ENCODE measurements at regions not wholly inside any gene's neighbourhood (a gene's known extent, or its start where the extent isn't known, plus 50 kb on each side); places are given as distances from the start of the nearest gene placed in this dataset.
"Not testable (repeated sequence)": the region's sequence is repeated elsewhere in the genome, so short reads cannot be mapped to it uniquely, and the experiment has no call there.

DNA sequence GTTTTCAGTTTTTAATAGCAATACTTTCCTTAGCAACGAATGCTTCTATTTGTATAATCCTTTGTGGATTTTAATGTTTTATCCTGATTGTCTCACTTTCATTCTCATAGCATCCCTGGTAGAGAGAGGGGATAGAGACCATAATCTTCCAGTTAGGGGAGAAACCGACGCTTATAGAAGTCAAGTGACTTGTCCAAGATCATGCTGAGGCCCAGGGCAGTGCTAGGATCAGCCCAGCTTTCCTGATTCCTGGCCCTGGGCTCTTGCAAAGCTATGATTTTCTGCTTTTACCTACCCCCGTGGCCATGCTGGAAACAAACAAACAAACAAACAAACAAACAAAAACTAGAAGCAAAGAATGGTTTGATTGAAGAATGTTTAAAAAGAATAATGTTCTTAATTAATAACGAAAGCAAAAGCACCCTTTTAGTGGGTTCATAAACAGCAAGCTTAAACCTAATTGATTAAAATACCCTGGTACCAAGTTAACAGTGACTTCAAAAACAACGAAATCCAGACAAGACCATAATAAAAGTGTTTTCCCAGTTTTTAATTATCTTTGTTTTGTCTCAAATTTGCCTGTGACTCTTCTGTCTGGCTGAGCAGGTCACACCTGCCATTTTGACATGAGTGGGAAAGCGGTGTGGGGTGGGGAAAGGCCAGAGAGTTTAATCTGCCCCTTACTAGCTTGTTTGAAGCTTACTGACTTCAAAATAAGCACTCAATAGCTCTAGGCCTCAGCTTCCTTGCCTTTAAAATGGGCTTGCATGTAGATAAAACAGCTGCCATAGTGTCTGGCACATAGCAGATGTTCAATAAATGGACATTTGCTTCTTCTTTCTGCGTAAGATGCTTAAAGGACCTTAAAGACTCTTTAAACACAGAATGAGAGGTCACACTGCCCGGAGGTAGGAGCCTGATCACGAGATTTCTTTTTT lies 116.6 kb upstream of the MYCN start:
- H3K27ac Mint-ChIP-seq: no peak overlapping the region
- ATAC-seq (replicated peaks): no peak
- peaks cover 11 to 18% of the 10 kb centered on the region in 2 donors for H3K27me3 Mint-ChIP-seq
- DNase-seq: no peak
- H3K4me3 Mint-ChIP-seq: no peak overlapping the region
- no peaks in the 10 kb centered on the region for H3K4me1 Mint-ChIP-seq
- no peaks in the 10 kb centered on the region for H3K36me3 Mint-ChIP-seq
- no peaks in the 10 kb centered on the region for H3K9me3 Mint-ChIP-seq

DNA sequence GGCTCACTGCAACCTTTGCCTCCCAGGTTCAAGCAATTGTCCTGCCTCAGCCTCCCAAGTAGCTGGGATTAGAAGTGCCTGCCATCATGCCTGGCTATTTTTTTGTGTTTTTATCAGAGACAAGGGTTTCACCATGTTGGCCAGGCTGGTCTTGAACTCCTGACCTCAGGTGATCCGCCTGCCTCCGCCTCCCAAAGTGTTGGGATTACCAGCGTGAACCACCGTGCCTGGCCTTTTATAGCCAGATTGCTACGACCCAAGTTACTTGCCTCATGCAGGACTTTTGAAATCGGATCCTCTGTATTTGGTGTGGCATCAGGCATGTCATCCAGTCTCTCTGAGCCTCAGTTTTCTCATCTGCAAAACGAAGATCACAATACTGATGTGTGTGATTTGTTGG lies 115.9 kb upstream of the MYCN start:
- DNase-seq; H3K4me3 Mint-ChIP-seq; H3K9me3 Mint-ChIP-seq; H3K27ac Mint-ChIP-seq; H3K4me1 Mint-ChIP-seq; H3K36me3 Mint-ChIP-seq; ATAC-seq (replicated peaks): not testable (repeated sequence)
- peaks cover 7 to 11% of the 10 kb centered on the region in 2 donors for H3K27me3 Mint-ChIP-seq

DNA sequence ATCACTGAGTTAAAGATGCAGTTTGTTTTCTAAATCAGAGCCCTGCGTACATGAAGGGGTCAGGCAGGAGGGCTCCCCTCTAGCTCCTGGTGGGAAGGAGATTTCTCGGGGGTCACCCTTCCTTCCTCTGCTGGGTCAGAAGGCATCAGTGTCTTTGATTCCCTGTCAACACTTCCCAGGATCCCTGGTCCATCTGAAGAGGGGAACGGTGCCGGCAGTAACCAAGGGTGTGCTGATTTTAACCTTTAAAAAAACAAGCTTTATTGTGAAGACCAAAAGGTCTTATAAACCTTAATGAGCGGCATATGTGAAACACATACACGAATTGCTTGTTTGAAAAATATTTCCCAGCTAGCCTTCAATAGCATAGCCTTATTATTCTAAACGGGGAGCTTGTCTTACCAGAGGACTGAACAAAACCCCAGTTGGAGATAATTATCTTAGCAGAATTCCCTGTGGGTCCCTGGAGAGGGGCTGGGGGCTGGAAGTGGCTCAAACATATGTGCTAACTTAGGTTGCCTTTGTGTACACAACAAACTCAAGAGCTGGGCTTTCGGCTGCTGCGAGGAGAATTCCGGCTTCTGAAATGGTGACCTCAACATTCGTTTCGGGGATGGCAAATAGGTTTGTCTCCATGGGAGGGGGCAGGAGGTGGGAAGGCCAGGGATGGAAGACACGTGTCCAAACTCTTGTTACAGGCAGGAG lies 114.9 kb upstream of the MYCN start:
- H3K4me3 Mint-ChIP-seq: no peak overlapping the region
- H3K9me3 Mint-ChIP-seq: peaks cover 0 to 2% of the 10 kb centered on the region in 2 donors
- ATAC-seq (replicated peaks): no peak
- DNase-seq: no peak
- no peaks in the 10 kb centered on the region for H3K4me1 Mint-ChIP-seq
- no peaks in the 10 kb centered on the region for H3K36me3 Mint-ChIP-seq
- H3K27me3 Mint-ChIP-seq: peaks cover under 1 to 2% of the 10 kb centered on the region in 2 donors
- H3K27ac Mint-ChIP-seq: no peak overlapping the region

DNA sequence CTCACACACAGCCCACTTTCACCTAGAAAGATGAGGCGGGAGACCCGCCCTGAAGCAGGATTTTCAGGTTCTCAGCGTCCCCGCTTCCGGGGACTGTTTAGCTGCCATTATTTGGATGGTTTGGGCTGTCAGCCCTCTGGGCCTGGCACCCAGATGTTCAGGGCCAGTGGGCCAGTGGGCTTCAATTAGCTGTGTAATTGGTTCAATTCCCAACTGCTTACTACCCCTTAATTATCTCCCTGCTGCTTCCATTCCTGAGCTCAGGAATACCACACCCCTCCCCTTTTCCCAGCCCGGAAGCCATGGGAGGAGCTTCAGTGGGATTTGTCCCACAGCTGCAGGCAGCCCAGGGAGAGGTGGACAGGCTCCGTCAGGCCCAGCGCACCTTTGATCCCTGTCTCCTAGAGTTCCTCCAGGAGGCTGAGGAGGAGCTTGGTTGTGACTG lies 114.1 kb upstream of the MYCN start:
- no peaks in the 10 kb centered on the region for H3K4me1 Mint-ChIP-seq
- H3K36me3 Mint-ChIP-seq: no peaks in the 10 kb centered on the region
- no peak for DNase-seq
- H3K27ac Mint-ChIP-seq: no peak overlapping the region
- H3K9me3 Mint-ChIP-seq: peaks cover 0 to 2% of the 10 kb centered on the region in 2 donors
- ATAC-seq (replicated peaks): no peak
- H3K27me3 Mint-ChIP-seq: no peaks in the 10 kb centered on the region
- H3K4me3 Mint-ChIP-seq: no peak overlapping the region

DNA sequence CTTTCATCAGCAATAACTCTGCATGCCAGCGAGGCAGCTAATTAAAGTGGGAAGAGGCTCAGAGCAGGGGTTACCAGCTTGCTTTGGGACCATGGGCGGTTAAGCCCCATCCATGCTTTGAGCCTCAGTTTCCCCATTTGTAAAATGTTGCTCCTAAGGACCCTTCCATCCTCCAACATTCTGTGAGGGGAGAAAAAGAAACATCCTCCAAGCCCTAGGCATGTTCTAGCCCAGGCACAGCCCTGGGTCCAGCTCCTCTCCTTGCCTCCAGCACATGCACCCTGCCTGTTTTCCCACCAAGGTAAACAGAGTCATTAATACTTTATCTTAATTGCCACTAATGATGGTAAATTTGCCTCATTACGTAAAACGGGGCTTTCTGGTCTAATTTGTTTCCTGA lies 113.3 kb upstream of the MYCN start:
- no peak for ATAC-seq (replicated peaks)
- H3K4me3 Mint-ChIP-seq: no peak overlapping the region

DNA sequence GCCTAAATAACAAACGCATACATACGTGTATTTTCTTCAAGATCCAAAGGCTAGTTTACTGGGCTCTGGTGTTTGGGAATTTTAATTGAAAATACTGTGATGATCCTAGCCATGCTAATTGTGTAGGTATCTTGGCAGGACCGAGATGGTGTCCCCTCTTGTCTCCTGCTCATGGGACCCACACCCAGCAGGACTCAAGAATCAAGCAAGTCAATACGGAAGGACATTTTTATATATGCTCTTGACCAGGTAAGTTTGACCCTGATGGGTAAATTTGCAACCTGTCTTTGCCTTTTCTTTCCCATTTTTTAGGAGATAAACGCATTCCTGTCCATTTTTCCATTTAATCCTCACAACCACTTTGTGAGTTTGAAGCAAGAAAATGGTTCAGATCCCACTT lies 111.8 kb upstream of the MYCN start:
- ATAC-seq (replicated peaks): no peak
- Mint-ChIP-seq H3K27ac (no peak overlapping the region), H3K36me3 (no peaks in the 10 kb centered on the region)

More for the DNA sequence above, 113.3 kb upstream of the MYCN start:
- no peak for DNase-seq
- Mint-ChIP-seq H3K4me1 (no peaks in the 10 kb centered on the region), H3K9me3 (peaks cover 0 to 2% of the 10 kb centered on the region in 2 donors), H3K36me3 (no peaks in the 10 kb centered on the region), H3K27ac (no peak overlapping the region), H3K27me3 (no peaks in the 10 kb centered on the region)

DNA sequence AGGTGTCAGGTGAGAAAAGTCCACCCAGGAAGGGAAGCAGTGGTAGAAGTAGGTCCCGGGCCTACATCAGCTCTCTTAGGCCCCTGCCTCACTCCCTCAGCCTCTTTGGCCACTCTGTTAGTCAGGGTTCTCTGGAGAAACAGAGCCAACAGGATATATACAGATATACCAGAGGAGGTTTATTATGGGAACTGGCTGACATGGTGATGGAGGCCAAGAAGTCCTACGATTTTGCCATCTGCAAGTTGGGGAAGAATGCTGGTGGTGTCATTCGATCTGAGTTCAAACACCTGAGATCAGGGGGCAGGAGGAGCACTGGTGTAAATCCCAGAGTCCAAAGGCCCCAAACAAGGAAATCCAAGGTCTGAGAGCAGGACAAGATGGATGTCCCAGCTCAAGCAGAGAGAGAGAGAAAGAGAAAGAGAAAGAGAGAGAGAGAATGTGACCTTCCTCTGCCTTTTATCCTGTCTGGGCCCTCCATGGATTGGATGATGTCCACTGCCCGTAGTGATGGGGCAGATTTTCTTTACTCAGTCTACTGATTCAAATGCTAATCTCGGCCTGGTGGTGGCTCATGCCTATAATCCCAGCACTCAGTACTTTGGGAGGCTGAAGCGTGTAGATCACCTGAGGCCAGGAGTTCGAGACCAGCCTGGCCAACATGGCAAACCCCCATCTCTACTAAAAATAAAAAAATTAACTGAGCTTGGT lies 111.1 kb upstream of the MYCN start:
- H3K9me3 Mint-ChIP-seq: peaks cover 0 to 2% of the 10 kb centered on the region in 2 donors
- no peaks in the 10 kb centered on the region for H3K36me3 Mint-ChIP-seq
- ATAC-seq (replicated peaks) (no peak), DNase-seq (no peak)
- no peaks in the 10 kb centered on the region for H3K27me3 Mint-ChIP-seq
- no peaks in the 10 kb centered on the region for H3K4me1 Mint-ChIP-seq
- no peak overlapping the region for H3K27ac Mint-ChIP-seq
- no peak overlapping the region for H3K4me3 Mint-ChIP-seq

More for the DNA sequence above, 111.8 kb upstream of the MYCN start:
- no peak for DNase-seq
- H3K4me3 Mint-ChIP-seq: no peak overlapping the region
- no peaks in the 10 kb centered on the region for H3K27me3 Mint-ChIP-seq
- H3K9me3 Mint-ChIP-seq: peaks cover 0 to 2% of the 10 kb centered on the region in 2 donors
- H3K4me1 Mint-ChIP-seq: no peaks in the 10 kb centered on the region

DNA sequence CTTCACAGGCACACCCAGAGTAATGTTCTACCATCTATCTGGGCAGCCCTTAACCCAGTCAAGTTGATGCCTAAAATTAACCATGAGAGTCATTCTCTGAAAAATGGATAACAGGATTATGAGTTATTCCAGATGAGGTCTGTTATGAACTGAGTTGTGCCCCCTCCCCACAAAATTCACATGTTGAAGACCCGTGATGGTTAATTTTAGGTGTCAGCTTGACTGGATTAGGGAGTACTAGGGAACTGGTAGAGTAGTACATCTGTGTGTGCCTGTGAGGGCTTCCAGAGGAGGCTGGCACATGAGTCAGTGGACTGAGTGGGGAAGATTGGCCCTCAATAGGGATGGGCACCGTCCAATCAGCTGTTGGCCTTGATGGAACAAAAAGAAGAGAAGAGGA lies 110.4 kb upstream of the MYCN start:
- no peaks in the 10 kb centered on the region for H3K36me3 Mint-ChIP-seq

DNA sequence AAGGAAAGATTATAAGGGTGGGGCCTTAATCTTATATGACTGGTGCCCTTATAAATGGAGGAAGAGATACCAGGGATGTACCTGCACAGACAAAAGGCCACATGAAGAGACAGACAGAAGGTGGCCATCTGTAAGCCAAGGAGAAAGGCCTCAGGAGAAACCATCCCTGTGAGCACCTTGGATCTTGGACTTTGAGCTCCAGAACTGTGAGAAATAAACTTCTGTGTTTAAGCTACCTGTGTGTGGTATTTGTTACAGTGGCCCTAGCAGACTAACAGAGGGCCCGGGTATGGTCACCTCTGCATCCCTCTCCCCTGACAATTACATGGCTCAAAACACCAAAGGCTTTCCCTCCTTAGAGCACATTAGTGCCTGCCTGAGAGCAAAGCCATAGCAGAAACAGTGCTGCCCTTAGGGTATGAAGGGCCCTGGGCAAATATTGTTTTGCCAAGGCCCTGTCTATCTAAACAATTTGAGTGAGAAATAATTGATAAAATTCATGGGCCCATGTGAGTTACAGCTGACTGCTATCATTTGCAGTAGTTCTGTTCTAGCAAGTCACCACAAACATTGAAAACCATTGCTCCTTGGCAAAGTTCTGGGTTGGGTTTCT lies 109.3 kb upstream of the MYCN start:
- H3K4me3 Mint-ChIP-seq: no peak overlapping the region
- H3K27me3 Mint-ChIP-seq: no peaks in the 10 kb centered on the region
- no peaks in the 10 kb centered on the region for H3K4me1 Mint-ChIP-seq
- DNase-seq (no peak), ATAC-seq (replicated peaks) (no peak)
- H3K27ac Mint-ChIP-seq: no peak overlapping the region
- H3K9me3 Mint-ChIP-seq: peaks cover 0 to 6% of the 10 kb centered on the region in 2 donors
- H3K36me3 Mint-ChIP-seq: no peaks in the 10 kb centered on the region

More for the DNA sequence above, 110.4 kb upstream of the MYCN start:
- peaks cover 0 to 4% of the 10 kb centered on the region in 2 donors for H3K9me3 Mint-ChIP-seq
- H3K27ac Mint-ChIP-seq: no peak overlapping the region
- H3K4me1 Mint-ChIP-seq: no peaks in the 10 kb centered on the region
- no peaks in the 10 kb centered on the region for H3K27me3 Mint-ChIP-seq
- no peak for ATAC-seq (replicated peaks)
- no peak for DNase-seq
- H3K4me3 Mint-ChIP-seq: no peak overlapping the region

DNA sequence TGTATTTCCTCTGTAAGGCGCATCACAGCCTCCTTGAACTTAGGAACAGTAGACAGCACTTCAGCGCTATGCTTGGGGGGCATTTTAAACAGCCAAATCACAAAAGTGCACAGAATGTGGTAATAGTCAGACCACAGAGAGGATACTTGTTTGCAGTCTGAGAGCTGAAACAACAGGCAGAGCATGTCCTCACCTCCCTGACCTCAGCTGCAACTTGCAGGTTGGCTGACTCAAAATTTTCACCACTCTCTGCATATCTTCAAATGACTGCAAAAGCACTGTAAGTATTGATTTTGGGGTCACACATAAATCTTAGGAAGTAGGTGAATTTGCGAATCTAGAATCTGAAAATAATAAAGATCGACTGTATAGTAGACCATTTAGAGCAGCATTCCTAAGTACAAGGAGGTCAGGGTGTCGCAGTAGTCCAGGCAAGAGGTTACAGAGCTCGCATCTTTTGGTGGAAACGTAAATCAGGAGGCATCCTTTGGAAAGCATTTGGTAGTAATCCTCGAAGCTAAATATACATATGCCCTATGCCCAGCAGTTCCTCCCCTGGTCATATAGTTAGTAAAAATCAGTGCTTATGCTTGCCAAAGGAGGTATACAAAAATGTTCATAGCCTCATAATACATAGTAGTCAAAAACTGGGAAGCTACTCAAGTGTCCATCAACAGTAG lies 108.2 kb upstream of the MYCN start:
- Mint-ChIP-seq H3K9me3 (peaks cover 0 to 6% of the 10 kb centered on the region in 2 donors), H3K4me3 (no peak overlapping the region), H3K27me3 (no peaks in the 10 kb centered on the region), H3K27ac (no peak overlapping the region), H3K4me1 (no peaks in the 10 kb centered on the region), H3K36me3 (no peaks in the 10 kb centered on the region)
- DNase-seq (no peak), ATAC-seq (replicated peaks) (no peak)

DNA sequence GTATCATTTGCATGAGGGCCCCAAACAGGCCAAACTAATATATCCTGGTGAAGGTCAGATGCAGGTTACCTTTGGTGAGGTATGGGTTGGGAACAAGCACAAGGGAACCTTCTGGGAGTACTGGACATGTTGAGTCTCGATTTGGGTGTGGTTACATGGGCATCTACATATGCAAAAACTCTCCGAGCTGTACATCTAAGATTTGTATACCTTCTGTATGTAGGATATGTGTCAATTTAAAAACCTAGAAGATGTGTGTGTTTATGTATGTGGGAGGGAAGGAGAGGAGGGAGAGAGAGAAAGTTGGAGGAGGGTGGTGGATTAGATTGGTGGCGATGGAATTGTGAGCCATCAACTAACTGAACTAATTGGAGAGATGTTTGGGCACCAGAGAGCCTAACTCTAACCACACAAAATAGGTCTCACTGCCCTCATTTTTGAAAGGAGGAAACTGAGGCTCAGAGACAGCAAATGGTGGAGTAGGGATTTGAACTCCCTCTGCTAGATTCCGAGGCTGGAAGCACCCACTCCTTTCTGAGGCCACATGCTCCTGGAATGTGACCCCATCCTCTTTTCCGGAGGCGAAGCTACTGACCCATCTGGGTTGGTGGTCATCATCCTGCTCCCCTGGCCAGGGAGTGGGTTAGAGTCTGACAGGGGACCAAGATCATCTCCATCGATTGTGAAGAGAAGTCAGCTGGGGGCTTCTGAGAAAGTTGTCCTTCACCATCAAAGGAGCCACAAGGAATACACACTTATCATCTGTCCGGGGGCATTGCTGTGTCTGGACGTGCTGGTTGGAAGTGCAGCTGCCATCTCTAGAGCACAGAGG lies 107.3 kb upstream of the MYCN start:
- no peaks in the 10 kb centered on the region for H3K4me1 Mint-ChIP-seq

DNA sequence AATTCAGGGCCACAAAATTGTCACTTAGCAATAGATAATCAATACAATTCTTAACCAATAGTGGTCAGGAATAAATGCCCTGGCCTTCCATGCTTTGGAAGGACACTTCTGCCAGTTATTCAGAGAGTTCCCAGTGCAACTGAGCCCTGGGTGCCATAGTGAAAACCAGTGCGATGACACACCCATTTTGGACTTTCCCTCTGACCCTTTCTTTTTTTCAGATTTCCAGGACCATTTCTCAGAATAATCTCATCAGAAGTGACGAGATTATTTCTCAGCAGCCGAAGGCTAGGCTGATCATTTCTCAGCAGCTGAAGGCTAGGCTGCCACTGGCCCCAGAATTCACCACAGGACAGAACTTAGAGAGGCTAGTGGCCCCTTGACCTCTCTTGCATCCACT lies 106.6 kb upstream of the MYCN start:
- Mint-ChIP-seq H3K4me3 (no peak overlapping the region), H3K36me3 (no peaks in the 10 kb centered on the region), H3K4me1 (no peaks in the 10 kb centered on the region), H3K27me3 (no peaks in the 10 kb centered on the region), H3K9me3 (peaks cover 0 to 6% of the 10 kb centered on the region in 2 donors), H3K27ac (no peak overlapping the region)
- no peak for DNase-seq
- ATAC-seq (replicated peaks): no peak

More for the DNA sequence above, 107.3 kb upstream of the MYCN start:
- Mint-ChIP-seq H3K36me3 (no peaks in the 10 kb centered on the region), H3K27ac (no peak overlapping the region), H3K27me3 (no peaks in the 10 kb centered on the region), H3K4me3 (no peak overlapping the region), H3K9me3 (peaks cover 0 to 6% of the 10 kb centered on the region in 2 donors)
- no peak for DNase-seq
- ATAC-seq (replicated peaks): no peak
